HUES48 (cell line): ENCODE measurements at regions not wholly inside any gene's neighbourhood (a gene's known extent, or its start where the extent isn't known, plus 50 kb on each side); places are given as distances from the start of the nearest gene placed in this dataset.
A peak's percentile ranks its signal among the peaks of the same experiment; 100 is the strongest.
"Not testable (repeated sequence)": the region's sequence is repeated elsewhere in the genome, so short reads cannot be mapped to it uniquely, and the experiment has no call there.

Experiments used
- H3K27ac ChIP-seq: one replicate; pipeline ENCODE4 v1.7.0; 2013; ENCODE audit warnings: low read depth, low read length, inconsistent platforms
- H3K27me3 ChIP-seq: 2 replicates; pipeline ENCODE4 v1.6.1; 2013; ENCODE audit warnings: mild to moderate bottlenecking, low read length; ENCODE audit not compliant: control insufficient read depth, insufficient read depth
- H3K36me3 ChIP-seq: 2 replicates; pipeline ENCODE4 v1.6.1; 2013; ENCODE audit warnings: low read length; ENCODE audit not compliant: control insufficient read depth, insufficient read depth
- H3K4me1 ChIP-seq: 2 replicates; pipeline ENCODE4 v1.6.1; 2013; ENCODE audit warnings: mild to moderate bottlenecking, low read length; ENCODE audit not compliant: control insufficient read depth, insufficient read depth
- H3K4me3 ChIP-seq: 2 replicates; pipeline ENCODE4 v1.5.1; 2013; ENCODE audit warnings: mild to moderate bottlenecking, low read depth, low read length
- H3K9ac ChIP-seq: 2 replicates; pipeline ENCODE4 v1.6.1; 2013; ENCODE audit warnings: mild to moderate bottlenecking, low read depth, low read length, moderate library complexity
- H3K9me3 ChIP-seq: 2 replicates; pipeline ENCODE4 v1.6.1; 2013; ENCODE audit warnings: low read length; ENCODE audit not compliant: control insufficient read depth, insufficient read depth

DNA sequence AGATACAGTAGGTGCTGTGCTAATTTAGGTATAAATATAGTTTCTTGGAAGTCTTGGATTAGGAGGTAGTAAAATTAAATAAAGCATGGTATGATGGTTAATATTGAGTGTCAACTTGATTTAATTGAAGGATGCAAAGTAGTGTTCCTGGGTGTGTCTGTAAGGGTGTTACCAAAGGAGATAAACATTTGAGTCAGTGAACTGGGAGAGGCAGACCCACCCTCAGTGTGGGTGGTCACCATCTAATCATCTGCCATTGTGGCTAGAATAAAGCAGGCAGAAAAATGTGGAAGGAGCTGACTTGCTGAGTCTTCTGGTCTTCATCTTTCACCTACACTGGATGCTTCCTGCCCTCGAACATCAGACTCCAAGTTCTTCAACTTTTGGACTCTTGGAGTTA lies 153.7 kb upstream of the GK2 start:
- Histone ChIP-seq H3K9ac (no peak overlapping the region), H3K4me1 (peaks cover 8% of the 10 kb centered on the region), H3K9me3 (no peaks in the 10 kb centered on the region), H3K27me3 (no peaks in the 10 kb centered on the region), H3K4me3 (no peak overlapping the region), H3K27ac (no peak overlapping the region), H3K36me3 (no peaks in the 10 kb centered on the region)

DNA sequence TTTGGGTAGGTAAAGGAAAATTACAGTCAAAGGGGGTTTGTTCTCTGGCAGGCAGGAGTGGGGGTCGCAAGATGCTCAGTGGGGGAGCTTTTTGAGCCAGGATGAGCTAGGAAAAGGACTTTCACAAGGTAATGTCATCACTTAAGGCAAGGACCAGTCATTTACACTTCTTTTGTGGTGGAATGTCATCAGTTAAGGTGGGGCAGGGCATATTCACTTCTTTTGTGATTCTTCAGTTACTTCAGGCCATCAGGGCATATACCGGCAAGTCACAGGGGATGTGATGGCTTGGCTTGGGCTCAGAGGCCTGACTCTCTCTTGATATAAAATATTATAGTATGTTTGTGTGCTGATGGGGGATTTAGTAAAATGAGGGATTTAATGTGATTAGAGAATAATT lies 151.4 kb upstream of the GK2 start:
- not testable (repeated sequence) for H3K9ac ChIP-seq, H3K9me3 ChIP-seq, H3K4me3 ChIP-seq, H3K27me3 ChIP-seq, H3K4me1 ChIP-seq, H3K36me3 ChIP-seq, H3K27ac ChIP-seq

DNA sequence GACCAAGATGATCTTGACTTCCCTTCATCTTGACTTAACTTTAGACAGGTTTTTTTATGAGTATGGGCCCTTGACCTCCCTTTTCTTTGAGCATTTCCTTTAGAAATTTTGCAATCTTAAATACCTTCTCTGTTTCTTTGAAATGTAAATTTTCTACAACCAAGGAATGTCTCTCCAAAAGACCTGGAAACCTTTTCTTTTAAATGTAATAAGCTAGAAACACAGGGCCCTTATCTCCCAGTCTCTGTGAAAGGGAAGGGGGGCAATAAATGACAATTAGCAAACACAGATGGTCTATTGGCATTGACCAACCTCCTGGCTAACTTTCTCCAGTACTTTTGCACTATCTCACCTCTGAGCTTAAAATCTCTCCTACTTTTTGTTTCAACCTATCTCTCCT lies 144.3 kb upstream of the GK2 start:
- Histone ChIP-seq H3K9ac (no peak overlapping the region), H3K36me3 (peaks cover 58% of the 10 kb centered on the region), H3K4me3 (no peak overlapping the region), H3K9me3 (peaks cover 12% of the 10 kb centered on the region; the same call in 1 of the 2 replicates), H3K27ac (peak overlapping the region; percentile 21), H3K27me3 (no peaks in the 10 kb centered on the region), H3K4me1 (peaks cover 11% of the 10 kb centered on the region; the same call in 1 of the 2 replicates)

GRCh38 chr4:79551555-79551954 lies 143.5 kb upstream of the GK2 start:
- H3K27me3 ChIP-seq = no peaks in the 10 kb centered on the region
- peaks cover 65% of the 10 kb centered on the region for H3K36me3 ChIP-seq
- H3K9ac ChIP-seq = no peak overlapping the region
- H3K27ac ChIP-seq = no peak overlapping the region
- H3K9me3 ChIP-seq = peaks cover 12% of the 10 kb centered on the region; the same call in 1 of the 2 replicates
- H3K4me1 ChIP-seq = peaks cover 16% of the 10 kb centered on the region; the same call in 1 of the 2 replicates
- H3K4me3 ChIP-seq = no peak overlapping the region

DNA sequence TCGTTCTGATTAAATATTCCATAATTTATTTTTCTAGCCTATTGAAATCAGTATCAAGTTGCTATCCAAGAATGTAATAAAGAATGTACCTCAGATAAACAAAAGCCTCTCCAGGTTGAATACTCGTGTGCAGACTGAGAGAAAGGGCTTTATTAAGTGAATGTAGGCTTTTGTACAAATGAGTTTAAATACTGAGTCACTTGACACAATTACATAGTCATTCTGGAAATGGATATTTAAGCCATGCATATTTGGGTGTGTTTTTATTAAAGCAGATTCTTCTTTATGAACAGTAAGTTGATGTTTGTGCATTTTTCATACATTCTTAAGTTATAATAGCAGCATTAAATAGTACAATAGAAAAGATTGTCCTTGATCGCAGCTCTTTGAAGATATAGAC lies 139.8 kb upstream of the GK2 start:
- peaks cover 60% of the 10 kb centered on the region for H3K36me3 ChIP-seq
- peaks cover 8% of the 10 kb centered on the region; the same call in 1 of the 2 replicates for H3K4me1 ChIP-seq
- peaks cover 14% of the 10 kb centered on the region; the same call in 1 of the 2 replicates for H3K9me3 ChIP-seq
- no peak overlapping the region for H3K9ac ChIP-seq
- H3K4me3 ChIP-seq = no peak overlapping the region
- H3K27me3 ChIP-seq = no peaks in the 10 kb centered on the region
- no peak overlapping the region for H3K27ac ChIP-seq

GRCh38 chr4:79545292-79545691 lies 137.3 kb upstream of the GK2 start:
- not testable (repeated sequence) for H3K4me3 ChIP-seq, H3K9ac ChIP-seq, H3K27ac ChIP-seq, H3K27me3 ChIP-seq, H3K9me3 ChIP-seq, H3K4me1 ChIP-seq
- H3K36me3 ChIP-seq = peaks cover 41% of the 10 kb centered on the region

DNA sequence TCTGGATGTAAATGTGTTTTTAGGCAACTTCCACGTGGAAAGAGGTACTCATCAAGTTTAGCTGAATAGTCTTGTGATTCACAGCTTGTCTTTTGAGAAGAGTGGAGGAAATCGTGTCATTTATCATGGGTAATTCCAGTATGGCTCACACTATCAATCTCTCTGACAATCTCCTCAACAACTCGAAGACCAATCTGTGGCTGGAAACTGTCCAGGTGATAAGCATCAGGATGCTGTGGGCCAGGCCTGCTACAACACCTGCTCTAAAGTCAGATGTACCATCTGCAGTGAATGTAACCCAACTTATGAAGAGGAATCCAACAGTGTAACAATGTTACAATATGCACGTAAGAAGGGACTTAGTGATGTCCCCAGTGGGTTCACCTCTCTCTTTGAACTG lies 132.1 kb upstream of the GK2 start:
- no peaks in the 10 kb centered on the region; the same call in 1 of the 2 replicates for H3K9me3 ChIP-seq
- H3K9ac ChIP-seq = no peak overlapping the region
- no peak overlapping the region for H3K27ac ChIP-seq
- no peaks in the 10 kb centered on the region for H3K4me1 ChIP-seq
- no peaks in the 10 kb centered on the region for H3K27me3 ChIP-seq
- no peaks in the 10 kb centered on the region for H3K36me3 ChIP-seq
- H3K4me3 ChIP-seq = no peak overlapping the region

- no peak overlapping the region for H3K27ac ChIP-seq
- H3K36me3 ChIP-seq = no peaks in the 10 kb centered on the region
- H3K9me3 ChIP-seq = no peaks in the 10 kb centered on the region
- H3K9ac ChIP-seq = no peak overlapping the region
- peaks cover 11% of the 10 kb centered on the region; the same call in 1 of the 2 replicates for H3K4me1 ChIP-seq
- no peak overlapping the region for H3K4me3 ChIP-seq
- no peaks in the 10 kb centered on the region for H3K27me3 ChIP-seq
These were observed 127.5 kb upstream of the GK2 start for GRCh38 chr4:79535516-79535915.

DNA sequence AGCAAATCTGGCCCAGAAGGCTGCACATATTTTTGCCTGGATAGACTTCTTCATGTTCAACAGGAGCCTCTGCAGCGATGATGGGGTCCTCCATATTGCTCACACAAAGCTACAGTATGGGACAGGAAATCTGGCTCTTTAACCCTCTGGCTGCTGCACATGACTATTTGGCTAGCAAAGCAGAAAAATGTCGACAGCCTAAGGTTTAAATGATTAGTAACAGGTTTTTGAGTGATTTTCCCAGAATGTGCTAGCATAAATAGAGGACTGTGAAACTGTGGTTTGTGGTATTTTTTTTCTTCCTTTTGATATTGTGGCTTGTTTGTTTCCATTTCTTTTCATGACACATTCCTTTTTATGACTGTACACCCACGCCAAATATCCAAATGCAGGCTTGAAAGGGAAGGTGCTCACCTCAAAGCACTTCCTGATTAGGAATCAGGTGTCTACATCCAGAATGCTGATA lies 120.2 kb upstream of the GK2 start:
- H3K27ac ChIP-seq = no peak overlapping the region
- H3K4me3 ChIP-seq = no peak overlapping the region
- no peaks in the 10 kb centered on the region for H3K27me3 ChIP-seq
- no peak overlapping the region for H3K9ac ChIP-seq
- H3K36me3 ChIP-seq = no peaks in the 10 kb centered on the region
- no peaks in the 10 kb centered on the region for H3K4me1 ChIP-seq
- H3K9me3 ChIP-seq = no peaks in the 10 kb centered on the region

- H3K9ac ChIP-seq = no peak overlapping the region
- no peak overlapping the region for H3K27ac ChIP-seq
- no peaks in the 10 kb centered on the region for H3K36me3 ChIP-seq
- no peak overlapping the region for H3K4me3 ChIP-seq
- H3K4me1 ChIP-seq = no peaks in the 10 kb centered on the region
- no peaks in the 10 kb centered on the region for H3K9me3 ChIP-seq
- H3K27me3 ChIP-seq = no peaks in the 10 kb centered on the region
These were observed 118.9 kb upstream of the GK2 start for GRCh38 chr4:79526641-79527565.

- Histone ChIP-seq H3K27me3 (no peaks in the 10 kb centered on the region), H3K27ac (no peak overlapping the region), H3K36me3 (no peaks in the 10 kb centered on the region), H3K4me1 (no peaks in the 10 kb centered on the region), H3K9ac (no peak overlapping the region), H3K9me3 (no peaks in the 10 kb centered on the region), H3K4me3 (no peak overlapping the region)
These were observed 108.1 kb upstream of the GK2 start for GRCh38 chr4:79516114-79516513.
